PC-9 (cell line): ENCODE measurements at regions not wholly inside any gene's neighbourhood (a gene's known extent, or its start where the extent isn't known, plus 50 kb on each side); places are given as distances from the start of the nearest gene placed in this dataset.

Experiments used
- BruUV-seq: library from RNA; stranded (reverse); fragments of 400-500 nt; replicated peaks from 2 replicates; lab custom pipeline; 2021; lab: Mats Ljungman, UMichigan
- CTCF ChIA-PET: fragments of 300-600 bp; sonication (Branson Sonifier 250); formaldehyde crosslinking; loops from one replicate; lab custom pipeline; 2022; ENCODE audit warnings: antibody characterized with exemption; lab: Charles Lee
- POLR2A ChIA-PET: fragments of 300-600 bp; sonication (Branson Sonifier 250); formaldehyde crosslinking; loops from one replicate; lab custom pipeline; 2022; ENCODE audit warnings: antibody characterized with exemption; ENCODE audit not compliant: unreplicated experiment; lab: Charles Lee
- DNase-seq, 2 experiments: peaks; one replicate each; pipeline versions ENCODE4 v3.0.0 to v3.0.0-alpha.2; 2015 to 2022; ENCODE audit warnings: mixed read lengths in 1 of 2
- H2AFZ ChIP-seq: fragments of 200-600 bp; sonication (generic); 2 replicates; pipeline ENCODE4 v1.8.1; 2017; ENCODE audit warnings: antibody characterized with exemption
- H3F3A ChIP-seq: fragments of 200-600 bp; sonication (generic); 2 replicates; pipeline ENCODE4 v1.8.1; 2017; ENCODE audit warnings: antibody characterized with exemption, mild to moderate bottlenecking, low read depth; ENCODE audit not compliant: insufficient read depth
- H3K27ac ChIP-seq: fragments of 200-600 bp; sonication (generic); 2 replicates; pipeline ENCODE4 v1.6.1; 2016; ENCODE audit warnings: mixed run types
- H3K27me3 ChIP-seq: fragments of 200-600 bp; sonication (generic); 2 replicates; pipeline ENCODE4 v1.6.1; 2016; ENCODE audit warnings: low read depth, mixed run types; ENCODE audit not compliant: insufficient read depth
- H3K36me3 ChIP-seq: fragments of 200-600 bp; sonication (generic); 2 replicates; pipeline ENCODE4 v1.6.1; 2016; ENCODE audit warnings: low read depth, mixed run types
- H3K4me1 ChIP-seq: fragments of 200-600 bp; sonication (generic); replicated peaks from 2 replicates; pipeline ENCODE4 v1.6.1; 2016; ENCODE audit warnings: mixed run types; ENCODE audit not compliant: insufficient read depth
- H3K4me2 ChIP-seq: fragments of 200-600 bp; sonication (generic); 2 replicates; pipeline ENCODE4 v1.6.1; 2017; ENCODE audit warnings: mixed run types
- H3K4me3 ChIP-seq: fragments of 200-600 bp; sonication (generic); 2 replicates; pipeline ENCODE4 v1.6.1; 2016; ENCODE audit warnings: mixed run types
- H3K79me2 ChIP-seq: fragments of 200-600 bp; sonication (generic); 2 replicates; pipeline ENCODE4 v1.6.1; 2017; ENCODE audit warnings: low read depth, mixed run types
- H3K9me2 ChIP-seq: fragments of 200-600 bp; sonication (generic); 2 replicates; pipeline ENCODE4 v1.8.1; 2017; ENCODE audit warnings: mild to moderate bottlenecking; ENCODE audit not compliant: insufficient read depth
- H3K9me3 ChIP-seq: fragments of 200-600 bp; sonication (generic); 2 replicates; pipeline ENCODE4 v1.8.1; 2016; ENCODE audit warnings: low read depth; ENCODE audit not compliant: insufficient read depth
- H4K20me1 ChIP-seq: fragments of 200-600 bp; sonication (generic); 2 replicates; pipeline ENCODE4 v1.8.1; 2017; ENCODE audit not compliant: insufficient read depth
- CTCF ChIP-seq: fragments of 200-600 bp; sonication (generic); conservative IDR thresholded peaks from 2 replicates; pipeline ENCODE4 v1.6.1; 2017; ENCODE audit warnings: mixed run types, antibody characterized with exemption, mild to moderate bottlenecking, moderate library complexity
- EZH2 ChIP-seq: fragments of 200-600 bp; sonication (generic); IDR thresholded peaks from 2 replicates; pipeline ENCODE4 v1.8.0; 2017; ENCODE audit warnings: antibody characterized with exemption, low read depth
- intact Hi-C: fragments of 100-400 bp; cut with micrococcal nuclease; formaldehyde crosslinking; loops from one replicate; pipeline ENCODE4 v1.10.0; 2022; ENCODE audit not compliant: unreplicated experiment

- TF ChIP-seq EZH2: no peak
- TF ChIP-seq CTCF: no peak
- no peak overlapping the region for H2AFZ ChIP-seq
- no peaks in the 10 kb centered on the region for H3K79me2 ChIP-seq
- H3K27me3 ChIP-seq: no peaks in the 10 kb centered on the region
- ChIA-PET CTCF (no interaction called here), POLR2A (no interaction called here)
- H4K20me1 ChIP-seq: no peaks in the 10 kb centered on the region
- H3K4me3 ChIP-seq: no peak overlapping the region
- intact Hi-C loops: no loop called here
- no peak overlapping the region for H3K27ac ChIP-seq
- no peaks in the 10 kb centered on the region for H3K9me3 ChIP-seq
- no peak overlapping the region for H3K4me2 ChIP-seq
- H3F3A ChIP-seq: no peaks in the 10 kb centered on the region
- no TSS peak for BruUV-seq
- no peaks in the 10 kb centered on the region for H3K4me1 ChIP-seq
- DNase-seq: no peak
- H3K36me3 ChIP-seq: no peaks in the 10 kb centered on the region
- H3K9me2 ChIP-seq: no peaks in the 10 kb centered on the region
Observed at GRCh38 chr4:113825272-113825671, 63.7 kb upstream of the CAMK2D start.

- Histone ChIP-seq H3K4me2 (no peak overlapping the region), H3K27ac (no peak overlapping the region), H3K9me2 (no peaks in the 10 kb centered on the region), H3K4me3 (no peak overlapping the region), H4K20me1 (no peaks in the 10 kb centered on the region), H3K79me2 (no peaks in the 10 kb centered on the region), H3K4me1 (no peaks in the 10 kb centered on the region), H3K9me3 (no peaks in the 10 kb centered on the region), H3F3A (no peaks in the 10 kb centered on the region), H2AFZ (no peak overlapping the region), H3K27me3 (no peaks in the 10 kb centered on the region), H3K36me3 (no peaks in the 10 kb centered on the region)
- POLR2A ChIA-PET: no interaction called here
- CTCF ChIA-PET: no interaction called here
- intact Hi-C loops: no loop called here
- no TSS peak for BruUV-seq
- no peak for TF ChIP-seq CTCF
- no peak for TF ChIP-seq EZH2
- no peak for DNase-seq
Observed at GRCh38 chr4:113824396-113824795, 62.9 kb upstream of the CAMK2D start.

DNA sequence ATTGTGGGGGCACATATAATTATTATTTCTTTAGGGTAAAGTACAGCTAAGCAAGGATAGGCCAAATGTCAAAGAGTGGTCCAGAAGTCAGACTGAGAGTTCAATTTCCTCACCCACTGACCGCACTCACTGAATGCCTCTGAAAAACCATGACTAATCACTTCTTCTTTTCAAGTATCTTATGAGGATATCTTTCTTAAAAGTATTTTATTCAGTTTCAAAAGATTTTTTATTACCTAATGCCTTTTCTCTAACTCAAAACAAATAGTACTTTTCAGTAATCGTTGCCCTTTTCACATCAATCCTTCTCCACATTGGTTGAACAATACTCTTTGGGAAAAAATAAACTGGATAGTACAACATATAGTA, 61.7 kb upstream of the CAMK2D start:
- intact Hi-C loops: no loop called here
- no TSS peak for BruUV-seq
- no peak for DNase-seq
- no peaks in the 10 kb centered on the region for H3F3A ChIP-seq
- ChIA-PET POLR2A (no interaction called here), CTCF (no interaction called here)
- TF ChIP-seq CTCF (no peak), EZH2 (no peak)
- H3K27me3 ChIP-seq: no peaks in the 10 kb centered on the region
- no peaks in the 10 kb centered on the region for H3K9me2 ChIP-seq
- H3K4me2 ChIP-seq: no peak overlapping the region
- no peak overlapping the region for H2AFZ ChIP-seq
- no peaks in the 10 kb centered on the region for H3K79me2 ChIP-seq
- no peaks in the 10 kb centered on the region for H3K36me3 ChIP-seq
- H3K27ac ChIP-seq: no peak overlapping the region
- no peaks in the 10 kb centered on the region for H4K20me1 ChIP-seq
- H3K9me3 ChIP-seq: no peaks in the 10 kb centered on the region
- H3K4me1 ChIP-seq: no peaks in the 10 kb centered on the region
- no peak overlapping the region for H3K4me3 ChIP-seq
